ENCODE measurements at regions not wholly inside any gene's neighbourhood (a gene's known extent, or its start where the extent isn't known, plus 50 kb on each side); places are given as distances from the start of the nearest gene placed in this dataset.

GRCh38 chr2:220129391-220129790 lies 502.0 kb downstream of the SLC4A3 start:
- DNase-seq: no peak

GRCh38 chr2:220134756-220135534 lies 507.5 kb downstream of the SLC4A3 start:
- DNase-seq: no peak

DNA sequence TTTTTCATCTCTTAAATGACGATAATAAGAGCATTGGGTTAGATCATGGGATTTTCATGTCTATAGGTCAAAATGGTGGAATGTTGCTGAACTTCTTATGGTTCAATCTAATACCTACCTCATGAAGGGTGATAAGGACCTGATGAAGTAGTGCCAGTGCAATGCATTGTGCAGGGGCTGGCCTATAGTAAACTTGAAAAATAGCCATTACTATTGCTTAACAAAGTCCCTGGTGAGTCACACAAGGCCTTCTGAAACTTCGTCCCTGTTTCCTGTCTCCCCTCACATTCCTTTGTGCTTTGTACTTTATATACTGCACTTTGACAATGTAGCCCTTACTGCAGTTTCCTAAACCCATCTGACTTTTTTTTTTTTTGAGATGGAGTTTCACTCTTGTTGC lies 515.9 kb downstream of the SLC4A3 start:
- no peak for DNase-seq

- DNase-seq: no peak
These were observed 517.0 kb downstream of the SLC4A3 start for GRCh38 chr2:220144411-220144810.

DNA sequence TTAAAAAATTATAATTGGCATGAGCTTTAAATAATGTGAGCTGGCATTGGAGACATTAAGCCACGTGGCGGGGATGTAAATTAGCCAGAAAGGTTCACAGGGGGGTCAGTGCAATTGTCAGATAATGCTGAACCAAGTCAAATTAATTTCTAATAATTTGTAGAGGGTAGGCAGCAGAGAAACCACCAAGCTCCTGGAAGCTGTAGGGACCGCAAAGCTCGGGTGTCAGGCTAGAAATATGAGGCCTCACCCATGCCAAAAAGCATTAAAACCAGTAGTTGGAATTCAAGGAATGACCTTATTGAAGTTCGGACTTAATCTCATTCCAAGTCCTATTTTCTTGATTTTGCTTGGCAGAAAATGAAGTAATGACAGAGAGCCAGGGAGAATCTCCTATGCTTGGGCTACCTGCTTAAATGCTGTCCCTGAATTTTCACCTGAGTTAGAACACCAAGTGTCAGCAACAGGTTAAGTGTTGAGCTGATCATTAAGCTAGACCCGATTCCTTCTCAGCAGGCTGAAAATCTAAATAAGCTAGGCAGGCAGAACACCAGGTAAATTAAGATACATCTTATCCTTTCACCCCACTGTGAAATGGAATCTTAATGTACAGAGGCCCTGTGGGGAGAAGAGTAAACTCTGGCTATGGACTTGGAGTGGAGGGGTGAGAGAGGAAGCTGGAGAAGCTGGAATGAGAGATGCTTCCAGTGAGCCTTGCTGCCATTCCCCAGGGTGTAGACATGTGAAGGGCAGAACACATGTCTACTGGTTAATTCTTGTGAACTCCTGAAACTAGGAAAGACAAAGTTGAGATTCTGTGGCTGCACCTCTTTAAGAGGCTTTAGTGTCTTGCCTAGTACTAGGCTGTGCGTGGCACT lies 520.0 kb downstream of the SLC4A3 start:
- no peak for DNase-seq

- DNase-seq: no peak
These were observed 521.2 kb downstream of the SLC4A3 start for GRCh38 chr2:220148471-220149248.

DNA sequence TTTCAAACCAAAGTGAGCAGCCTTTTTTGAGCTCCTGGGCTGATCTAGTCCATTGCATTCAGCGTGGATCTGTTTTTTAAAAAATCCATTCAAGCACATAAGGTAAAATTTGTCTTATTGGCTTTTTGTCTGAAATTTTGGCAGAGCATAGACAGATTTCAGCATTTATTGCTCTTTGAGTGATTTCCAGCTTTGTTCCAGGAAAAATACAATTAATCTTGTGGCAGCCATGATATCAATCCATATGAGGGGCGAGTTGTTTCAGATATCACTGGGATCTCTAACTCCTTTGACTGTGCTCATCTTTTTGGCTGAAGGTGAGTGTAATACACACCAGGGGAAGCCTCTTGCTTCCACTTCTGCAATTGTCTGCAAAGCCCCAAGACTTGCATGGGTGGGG lies 523.9 kb downstream of the SLC4A3 start:
- no peak for DNase-seq

- DNase-seq: no peak
These were observed 525.0 kb downstream of the SLC4A3 start for GRCh38 chr2:220152281-220152935.

DNA sequence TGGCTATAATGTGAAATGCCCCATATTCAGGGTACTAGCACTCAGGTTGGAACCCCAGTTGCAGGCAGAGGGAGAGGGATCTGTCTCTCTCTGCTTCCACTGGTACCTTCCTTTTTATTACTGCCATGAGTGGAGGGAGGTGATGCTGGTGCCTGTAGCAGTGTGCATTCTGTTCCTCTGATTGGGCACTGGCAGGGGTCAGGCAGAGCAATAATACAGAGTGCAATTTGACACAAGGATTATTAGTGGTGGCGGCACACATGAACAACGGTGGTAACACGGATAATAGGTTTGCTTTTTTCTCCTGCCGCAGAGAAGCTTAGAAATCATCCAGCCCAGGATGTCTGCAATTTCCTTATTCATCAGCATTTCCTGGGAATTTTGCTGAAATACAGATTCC lies 525.7 kb downstream of the SLC4A3 start:
- no peak for DNase-seq

GRCh38 chr2:220154304-220154703 lies 526.9 kb downstream of the SLC4A3 start:
- DNase-seq: no peak

GRCh38 chr2:220157312-220157711 lies 529.9 kb downstream of the SLC4A3 start:
- DNase-seq: no peak

- no peak for DNase-seq
These were observed 532.3 kb downstream of the SLC4A3 start for GRCh38 chr2:220159738-220160137.

DNA sequence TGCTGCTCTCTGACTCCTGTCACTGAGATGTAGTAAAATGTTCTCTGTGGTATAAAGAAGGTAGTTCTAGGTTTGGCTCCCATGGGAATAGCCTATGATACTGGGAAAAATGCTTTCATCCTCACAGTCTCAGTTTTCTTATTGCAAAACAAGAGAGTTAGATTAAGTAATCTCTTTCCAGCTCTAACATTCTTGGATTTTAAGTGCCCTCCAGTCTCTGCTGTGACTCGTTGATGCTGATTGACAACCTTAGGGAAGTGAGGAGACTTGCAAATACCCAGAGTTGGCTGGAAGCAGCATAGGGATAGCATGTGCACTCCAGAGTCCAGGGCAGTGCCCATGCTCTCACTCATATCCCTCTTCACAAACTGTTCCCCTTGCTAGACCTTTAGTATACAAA lies 534.9 kb downstream of the SLC4A3 start:
- no peak for DNase-seq

GRCh38 chr2:220163486-220163885 lies 536.1 kb downstream of the SLC4A3 start:
- no peak for DNase-seq

DNA sequence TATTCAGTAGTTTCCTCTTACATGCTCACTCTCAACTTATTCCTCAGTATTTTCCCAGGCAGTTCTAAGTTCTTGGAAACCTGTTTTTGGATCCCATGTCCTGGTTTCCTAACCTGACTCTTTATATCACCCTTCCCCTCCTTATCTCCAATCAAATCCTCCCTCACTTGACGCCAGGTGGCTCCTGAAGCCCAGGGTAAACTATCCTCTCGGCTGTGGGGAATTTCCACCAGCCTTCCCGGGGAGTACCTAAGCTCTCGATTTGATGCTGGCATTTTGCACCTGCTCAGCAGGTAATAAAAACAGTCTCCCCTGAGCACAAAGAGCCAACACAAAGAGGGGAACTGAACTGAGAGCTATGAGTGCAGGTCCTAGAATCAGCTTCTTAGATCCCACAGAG lies 538.0 kb downstream of the SLC4A3 start:
- DNase-seq: no peak

DNA sequence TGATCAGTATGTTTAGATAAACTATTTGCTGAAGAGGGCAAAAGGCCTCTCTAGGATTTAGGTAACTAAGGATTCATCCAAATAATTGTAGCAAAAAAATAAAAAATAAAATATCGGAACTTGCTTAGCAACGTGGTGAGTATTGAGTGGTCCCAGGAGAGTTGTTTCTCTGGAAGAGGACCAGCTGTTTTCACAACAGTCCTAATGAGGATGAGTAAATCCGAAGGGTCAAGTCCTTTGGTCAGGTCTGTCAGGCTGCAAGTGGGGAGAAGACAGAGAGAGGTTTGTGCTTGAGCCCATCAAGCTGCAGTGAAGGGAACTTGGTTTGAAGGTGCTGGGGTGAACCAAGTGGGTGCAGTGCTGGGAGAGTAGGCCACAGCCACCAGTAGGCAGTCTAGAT lies 539.2 kb downstream of the SLC4A3 start:
- no peak for DNase-seq

GRCh38 chr2:220167956-220168355 lies 540.5 kb downstream of the SLC4A3 start:
- no peak for DNase-seq

DNA sequence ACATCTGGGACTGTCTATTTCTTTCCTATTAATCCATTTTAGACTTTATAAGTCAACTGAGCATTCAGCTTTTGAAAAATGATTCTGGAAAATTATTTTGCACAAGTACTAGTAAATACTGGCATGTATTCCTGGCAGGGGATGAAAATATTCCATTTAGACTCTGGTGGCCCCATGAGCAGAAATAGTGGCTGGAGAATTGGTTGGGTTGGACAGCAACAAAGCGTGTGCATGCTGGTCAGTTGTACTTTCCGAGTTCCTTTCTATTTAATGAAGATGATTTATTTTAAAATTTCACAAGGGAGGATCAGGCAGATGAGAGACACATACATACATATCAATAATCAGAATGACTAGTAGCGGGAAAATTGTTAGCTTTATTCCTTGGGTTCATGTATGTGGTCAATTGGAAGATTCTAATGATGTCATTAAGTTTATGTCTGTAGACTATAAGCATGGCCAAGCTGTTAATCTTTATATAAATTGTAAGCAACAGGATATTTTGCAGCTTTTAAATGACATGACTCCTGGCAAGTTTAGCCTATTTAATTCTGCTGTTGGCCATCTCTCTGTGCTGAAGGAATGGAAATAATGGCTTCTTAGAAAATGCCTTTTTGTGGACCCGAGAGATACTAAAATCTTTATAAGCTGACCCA lies 541.6 kb downstream of the SLC4A3 start:
- no peak for DNase-seq

GRCh38 chr2:220174826-220175225 lies 547.4 kb downstream of the SLC4A3 start:
- no peak for DNase-seq

DNA sequence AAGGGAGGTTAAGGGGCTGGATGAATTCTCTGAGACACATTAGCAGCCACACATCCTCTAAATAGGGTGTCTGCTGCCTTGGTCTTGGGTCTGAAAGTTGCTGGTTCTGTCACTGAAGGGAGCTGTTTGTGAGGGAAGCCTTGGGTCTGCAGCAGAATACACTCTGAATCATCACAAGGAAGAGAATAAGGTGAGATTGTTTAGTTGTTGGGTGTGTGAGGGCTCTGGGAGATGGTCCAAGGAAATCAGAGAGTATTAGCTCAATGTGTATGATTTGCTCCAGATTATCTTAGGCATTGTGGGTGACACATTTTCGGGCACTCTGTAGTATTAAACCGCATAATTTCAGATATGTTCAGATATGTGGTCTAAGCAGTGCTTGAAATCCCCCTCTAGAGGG lies 548.5 kb downstream of the SLC4A3 start:
- no peak for DNase-seq

GRCh38 chr2:220178991-220179695 lies 551.7 kb downstream of the SLC4A3 start:
- DNase-seq: no peak

GRCh38 chr2:220181165-220181564 lies 553.7 kb downstream of the SLC4A3 start:
- DNase-seq: no peak
